Mucosa of rectum (tissue), 2 donors: ENCODE measurements at regions not wholly inside any gene's neighbourhood (a gene's known extent, or its start where the extent isn't known, plus 50 kb on each side); places are given as distances from the start of the nearest gene placed in this dataset.
"Not testable (repeated sequence)": the region's sequence is repeated elsewhere in the genome, so short reads cannot be mapped to it uniquely, and the experiment has no call there.

Source experiments
- H3K27ac ChIP-seq, 2 donors: one replicate each; pipeline ENCODE4 v1.7.0; 2013; ENCODE audit warnings: inconsistent platforms in 2 of 2, low read depth in 2 of 2, low read length in 2 of 2
- H3K27me3 ChIP-seq, 2 donors: one replicate each; pipeline ENCODE4 v1.7.0; 2013; ENCODE audit warnings: low read length in 2 of 2; ENCODE audit not compliant: control insufficient read depth in 2 of 2, insufficient read depth in 2 of 2
- H3K36me3 ChIP-seq, 2 donors: one replicate each; pipeline ENCODE4 v1.7.0; 2013; ENCODE audit warnings: low read length in 2 of 2; ENCODE audit not compliant: control insufficient read depth in 2 of 2, insufficient read depth in 2 of 2
- H3K4me1 ChIP-seq, 2 donors: one replicate each; pipeline ENCODE4 v1.7.0; 2013; ENCODE audit warnings: low read length in 2 of 2, mild to moderate bottlenecking in 1 of 2; ENCODE audit not compliant: control insufficient read depth in 2 of 2, insufficient read depth in 2 of 2
- H3K4me3 ChIP-seq, 2 donors: one replicate each; pipeline ENCODE4 v1.7.0; 2013; ENCODE audit warnings: low read length in 2 of 2
- H3K9ac ChIP-seq, 2 donors: one replicate each; pipeline ENCODE4 v1.7.0; 2013; ENCODE audit warnings: low read length in 2 of 2, low read depth in 1 of 2, mild to moderate bottlenecking in 1 of 2
- H3K9me3 ChIP-seq, 2 donors: one replicate each; pipeline ENCODE4 v1.7.0; 2013; ENCODE audit warnings: low read length in 2 of 2; ENCODE audit not compliant: control insufficient read depth in 2 of 2
- donor health status: healthy.
- donor health status: Normal muscosa, but diverticular disease.

GRCh38 chr6:6758915-6759654 lies 170.6 kb downstream of the LY86 start:
- H3K27me3 ChIP-seq: no peaks in the 10 kb centered on the region
- H3K27ac ChIP-seq: peak overlapping the region; percentile 48 to 61
- peaks cover 8 to 11% of the 10 kb centered on the region in 2 donors for H3K4me1 ChIP-seq
- no peaks in the 10 kb centered on the region for H3K36me3 ChIP-seq
- H3K4me3 ChIP-seq: peak overlapping the region in 1 of 2 donors; percentile 44
- H3K9me3 ChIP-seq: no peaks in the 10 kb centered on the region
- peak overlapping the region; percentile 34 to 52 for H3K9ac ChIP-seq

DNA sequence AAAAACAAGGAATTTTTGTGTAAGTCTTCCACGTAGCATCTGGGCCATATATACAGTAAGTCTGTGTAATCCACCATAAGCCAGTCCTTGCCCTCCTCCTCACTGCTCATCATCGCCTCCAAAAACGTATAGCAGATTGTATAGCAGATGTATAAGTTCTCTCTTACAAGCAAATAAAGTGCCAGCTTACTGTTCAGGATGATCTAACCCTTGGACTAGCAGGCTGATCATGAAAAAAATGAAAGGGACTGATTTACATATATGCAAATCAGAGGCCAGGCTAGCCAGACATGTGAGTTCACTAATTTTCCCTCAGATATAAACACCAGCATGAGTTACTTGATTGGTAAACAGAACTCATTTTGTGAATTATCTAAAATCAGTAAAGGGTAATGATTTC lies 171.5 kb downstream of the LY86 start:
- Histone ChIP-seq H3K27me3 (no peaks in the 10 kb centered on the region), H3K4me3 (no peak overlapping the region), H3K27ac (no peak overlapping the region), H3K9ac (no peak overlapping the region), H3K4me1 (peaks cover 8 to 11% of the 10 kb centered on the region in 2 donors), H3K36me3 (no peaks in the 10 kb centered on the region), H3K9me3 (no peaks in the 10 kb centered on the region)

DNA sequence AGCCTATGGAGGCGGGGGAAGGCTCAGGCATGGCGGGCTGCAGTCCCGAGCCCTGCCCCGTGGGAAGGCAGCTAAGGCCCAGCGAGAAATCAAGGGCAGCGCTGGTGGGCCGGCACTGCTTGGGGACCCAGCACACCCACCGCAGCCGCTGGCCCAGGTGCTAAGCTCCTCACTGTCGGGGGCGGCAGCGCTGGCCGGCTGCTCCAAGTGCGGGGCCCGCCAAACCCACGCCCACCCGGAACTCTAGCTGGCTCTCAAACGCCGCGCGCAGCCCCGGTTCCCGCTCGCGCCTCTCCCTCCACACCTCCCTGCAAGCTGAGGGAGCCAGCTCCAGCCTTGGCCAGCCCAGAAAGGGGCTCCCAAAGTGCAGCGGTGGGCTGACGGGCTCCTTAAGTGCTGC lies 174.0 kb downstream of the LY86 start:
- not testable (repeated sequence) for H3K9ac ChIP-seq, H3K27me3 ChIP-seq, H3K9me3 ChIP-seq, H3K27ac ChIP-seq, H3K36me3 ChIP-seq, H3K4me3 ChIP-seq
- H3K4me1 ChIP-seq: peaks cover 8 to 11% of the 10 kb centered on the region in 2 donors

GRCh38 chr6:6764764-6765434 lies 176.4 kb downstream of the LY86 start:
- Histone ChIP-seq H3K9me3 (no peaks in the 10 kb centered on the region), H3K9ac (no peak overlapping the region), H3K27me3 (no peaks in the 10 kb centered on the region), H3K36me3 (no peaks in the 10 kb centered on the region), H3K4me3 (no peak overlapping the region), H3K4me1 (no peaks in the 10 kb centered on the region), H3K27ac (no peak overlapping the region)

DNA sequence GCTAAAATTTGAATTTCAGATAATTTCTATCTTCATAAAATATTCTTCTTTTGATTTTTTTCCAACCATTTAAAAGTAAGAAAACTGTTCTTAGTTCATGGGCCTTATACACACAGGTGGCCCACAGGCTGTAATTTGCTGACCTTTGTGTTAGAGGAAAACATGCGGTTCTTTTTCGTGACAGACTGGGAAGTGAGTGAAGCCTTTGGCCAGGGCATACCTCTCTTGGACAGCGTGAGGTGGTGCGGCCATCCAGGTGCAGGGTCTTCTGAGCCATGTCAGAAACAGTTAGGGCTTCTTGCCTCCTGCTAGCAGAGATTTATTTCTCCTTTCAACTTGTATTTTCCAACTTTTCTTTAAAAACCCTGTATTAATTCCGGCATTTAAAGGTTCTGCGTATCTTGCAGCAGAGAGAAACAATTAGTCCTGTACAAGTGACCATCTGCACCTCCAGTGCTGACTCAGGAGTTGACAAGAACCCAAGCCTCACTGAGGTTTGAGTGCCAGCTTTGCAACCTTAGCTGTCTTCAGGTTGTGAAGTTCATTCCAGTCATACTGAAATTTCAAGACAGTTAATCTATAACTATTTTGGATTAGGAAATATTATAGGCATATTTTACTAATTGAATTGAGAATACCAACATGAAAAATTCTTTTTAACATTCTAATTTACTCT lies 177.8 kb downstream of the LY86 start:
- Histone ChIP-seq H3K27me3 (no peaks in the 10 kb centered on the region), H3K4me1 (no peaks in the 10 kb centered on the region), H3K36me3 (no peaks in the 10 kb centered on the region), H3K9me3 (no peaks in the 10 kb centered on the region), H3K27ac (no peak overlapping the region), H3K9ac (no peak overlapping the region), H3K4me3 (no peak overlapping the region)

DNA sequence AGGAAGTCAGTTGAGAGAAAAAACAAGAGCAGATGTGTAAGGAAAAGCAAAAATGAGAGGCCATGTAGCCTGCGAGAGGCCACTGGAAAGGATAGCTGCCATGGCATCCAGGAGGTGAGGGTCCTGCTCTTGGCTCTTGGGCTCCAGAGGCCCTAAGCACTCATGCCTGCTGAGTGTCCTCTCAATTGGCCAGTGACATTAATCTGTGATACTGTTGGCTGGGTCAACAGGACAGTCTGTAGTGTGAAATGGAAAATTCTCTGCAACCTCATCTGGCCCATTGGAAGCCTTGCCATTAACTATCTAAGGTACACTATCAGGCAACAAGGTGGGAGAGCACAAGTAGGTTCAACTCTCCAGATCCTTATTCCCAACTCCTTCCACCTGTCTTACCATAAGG lies 180.9 kb downstream of the LY86 start:
- no peaks in the 10 kb centered on the region for H3K9me3 ChIP-seq

GRCh38 chr6:6771224-6771945 lies 182.9 kb downstream of the LY86 start:
- no peaks in the 10 kb centered on the region for H3K27me3 ChIP-seq
- H3K36me3 ChIP-seq: no peaks in the 10 kb centered on the region
- no peak overlapping the region for H3K9ac ChIP-seq
- no peaks in the 10 kb centered on the region for H3K4me1 ChIP-seq
- no peak overlapping the region for H3K4me3 ChIP-seq
- no peaks in the 10 kb centered on the region for H3K9me3 ChIP-seq
- no peak overlapping the region for H3K27ac ChIP-seq

More for the DNA sequence above, 180.9 kb downstream of the LY86 start:
- no peak overlapping the region for H3K9ac ChIP-seq
- H3K4me1 ChIP-seq: no peaks in the 10 kb centered on the region
- H3K4me3 ChIP-seq: no peak overlapping the region
- H3K27ac ChIP-seq: no peak overlapping the region
- no peaks in the 10 kb centered on the region for H3K36me3 ChIP-seq
- no peaks in the 10 kb centered on the region for H3K27me3 ChIP-seq

- no peaks in the 10 kb centered on the region for H3K4me1 ChIP-seq
- no peaks in the 10 kb centered on the region for H3K36me3 ChIP-seq
- H3K9me3 ChIP-seq: no peaks in the 10 kb centered on the region
- H3K9ac ChIP-seq: no peak overlapping the region
- H3K27ac ChIP-seq: no peak overlapping the region
- no peak overlapping the region for H3K4me3 ChIP-seq
- H3K27me3 ChIP-seq: no peaks in the 10 kb centered on the region
Measured at GRCh38 chr6:6771964-6772363, 183.4 kb downstream of the LY86 start.

GRCh38 chr6:6772751-6773150 lies 184.2 kb downstream of the LY86 start:
- H3K27ac ChIP-seq: no peak overlapping the region

DNA sequence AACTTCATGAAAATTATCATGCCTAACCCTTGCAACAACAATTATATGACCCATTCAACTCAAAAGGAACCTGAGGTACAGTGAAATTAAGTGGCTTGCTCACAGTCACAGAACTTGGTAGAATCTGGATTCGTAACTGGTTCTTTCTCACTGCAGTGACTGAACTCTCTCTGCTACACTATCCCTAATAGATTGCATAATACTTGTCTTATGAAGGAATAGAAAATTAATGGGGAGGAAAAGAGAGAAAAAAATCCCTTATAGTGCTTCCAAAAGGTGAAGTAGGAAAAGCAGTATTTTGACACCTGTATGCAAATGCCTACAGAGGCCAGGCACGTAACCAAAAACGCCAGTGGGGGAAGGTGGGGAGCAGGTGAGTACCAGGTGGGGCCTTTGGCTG lies 186.6 kb downstream of the LY86 start:
- Histone ChIP-seq H3K4me1 (no peaks in the 10 kb centered on the region), H3K27me3 (no peaks in the 10 kb centered on the region), H3K9ac (no peak overlapping the region), H3K36me3 (no peaks in the 10 kb centered on the region), H3K9me3 (no peaks in the 10 kb centered on the region), H3K4me3 (no peak overlapping the region), H3K27ac (no peak overlapping the region)

More at GRCh38 chr6:6772751-6773150, 184.2 kb downstream of the LY86 start:
- Histone ChIP-seq H3K9me3 (no peaks in the 10 kb centered on the region), H3K4me3 (no peak overlapping the region), H3K27me3 (no peaks in the 10 kb centered on the region), H3K9ac (no peak overlapping the region), H3K36me3 (no peaks in the 10 kb centered on the region), H3K4me1 (no peaks in the 10 kb centered on the region)
